Prostate gland (tissue), 2 donors: ENCODE measurements at regions not wholly inside any gene's neighbourhood (a gene's known extent, or its start where the extent isn't known, plus 50 kb on each side); places are given as distances from the start of the nearest gene placed in this dataset.

Source experiments
- CTCF ChIP-seq, 4 experiments: fragments of 200-600 bp in 2 of 4; fragments of 450-650 bp in 2 of 4; sonication (generic) in 2 of 4; IDR thresholded peaks; 1 replicate in 3 of 4; 2 replicates in 1 of 4; pipeline ENCODE4 v1.5.1; 2016 to 2019; ENCODE audit warnings: antibody characterized with exemption in 4 of 4, mild to moderate bottlenecking in 2 of 4, moderate library complexity in 2 of 4
- POLR2A ChIP-seq: fragments of 450-650 bp; IDR thresholded peaks from one replicate; pipeline ENCODE4 v1.6.1; 2016; ENCODE audit warnings: antibody characterized with exemption, mild to moderate bottlenecking

GRCh38 chr5:173832386-173832785 lies 55.8 kb upstream of the CPEB4 start:
- TF ChIP-seq CTCF (IDR thresholded peaks at IDR 0.05) (no peak), POLR2A (no peak)
